PC-9 (cell line): ENCODE measurements at regions not wholly inside any gene's neighbourhood (a gene's known extent, or its start where the extent isn't known, plus 50 kb on each side); places are given as distances from the start of the nearest gene placed in this dataset.

Experiments
- BruUV-seq: library from RNA; stranded (reverse); fragments of 400-500 nt; replicated peaks from 2 replicates; lab custom pipeline; 2021; lab: Mats Ljungman, UMichigan
- CTCF ChIA-PET: fragments of 300-600 bp; sonication (Branson Sonifier 250); formaldehyde crosslinking; loops from one replicate; lab custom pipeline; 2022; ENCODE audit warnings: antibody characterized with exemption; lab: Charles Lee
- POLR2A ChIA-PET: fragments of 300-600 bp; sonication (Branson Sonifier 250); formaldehyde crosslinking; loops from one replicate; lab custom pipeline; 2022; ENCODE audit warnings: antibody characterized with exemption; ENCODE audit not compliant: unreplicated experiment; lab: Charles Lee
- DNase-seq, 2 experiments: peaks; one replicate each; pipeline versions ENCODE4 v3.0.0 to v3.0.0-alpha.2; 2015 to 2022; ENCODE audit warnings: mixed read lengths in 1 of 2
- H2AFZ ChIP-seq: fragments of 200-600 bp; sonication (generic); 2 replicates; pipeline ENCODE4 v1.8.1; 2017; ENCODE audit warnings: antibody characterized with exemption
- H3F3A ChIP-seq: fragments of 200-600 bp; sonication (generic); 2 replicates; pipeline ENCODE4 v1.8.1; 2017; ENCODE audit warnings: antibody characterized with exemption, mild to moderate bottlenecking, low read depth; ENCODE audit not compliant: insufficient read depth
- H3K27ac ChIP-seq: fragments of 200-600 bp; sonication (generic); 2 replicates; pipeline ENCODE4 v1.6.1; 2016; ENCODE audit warnings: mixed run types
- H3K27me3 ChIP-seq: fragments of 200-600 bp; sonication (generic); 2 replicates; pipeline ENCODE4 v1.6.1; 2016; ENCODE audit warnings: low read depth, mixed run types; ENCODE audit not compliant: insufficient read depth
- H3K36me3 ChIP-seq: fragments of 200-600 bp; sonication (generic); 2 replicates; pipeline ENCODE4 v1.6.1; 2016; ENCODE audit warnings: low read depth, mixed run types
- H3K4me1 ChIP-seq: fragments of 200-600 bp; sonication (generic); replicated peaks from 2 replicates; pipeline ENCODE4 v1.6.1; 2016; ENCODE audit warnings: mixed run types; ENCODE audit not compliant: insufficient read depth
- H3K4me2 ChIP-seq: fragments of 200-600 bp; sonication (generic); 2 replicates; pipeline ENCODE4 v1.6.1; 2017; ENCODE audit warnings: mixed run types
- H3K4me3 ChIP-seq: fragments of 200-600 bp; sonication (generic); 2 replicates; pipeline ENCODE4 v1.6.1; 2016; ENCODE audit warnings: mixed run types
- H3K79me2 ChIP-seq: fragments of 200-600 bp; sonication (generic); 2 replicates; pipeline ENCODE4 v1.6.1; 2017; ENCODE audit warnings: low read depth, mixed run types
- H3K9me2 ChIP-seq: fragments of 200-600 bp; sonication (generic); 2 replicates; pipeline ENCODE4 v1.8.1; 2017; ENCODE audit warnings: mild to moderate bottlenecking; ENCODE audit not compliant: insufficient read depth
- H3K9me3 ChIP-seq: fragments of 200-600 bp; sonication (generic); 2 replicates; pipeline ENCODE4 v1.8.1; 2016; ENCODE audit warnings: low read depth; ENCODE audit not compliant: insufficient read depth
- H4K20me1 ChIP-seq: fragments of 200-600 bp; sonication (generic); 2 replicates; pipeline ENCODE4 v1.8.1; 2017; ENCODE audit not compliant: insufficient read depth
- CTCF ChIP-seq: fragments of 200-600 bp; sonication (generic); conservative IDR thresholded peaks from 2 replicates; pipeline ENCODE4 v1.6.1; 2017; ENCODE audit warnings: mixed run types, antibody characterized with exemption, mild to moderate bottlenecking, moderate library complexity
- EZH2 ChIP-seq: fragments of 200-600 bp; sonication (generic); IDR thresholded peaks from 2 replicates; pipeline ENCODE4 v1.8.0; 2017; ENCODE audit warnings: antibody characterized with exemption, low read depth
- intact Hi-C: fragments of 100-400 bp; cut with micrococcal nuclease; formaldehyde crosslinking; loops from one replicate; pipeline ENCODE4 v1.10.0; 2022; ENCODE audit not compliant: unreplicated experiment

- no TSS peak for BruUV-seq
- ChIA-PET POLR2A (interaction anchor here (0.6 kb wide), 1 partner anchor 158 kb away, joined by 12 read pairs; no protein-coding TSS in a partner anchor), CTCF (interaction anchor here (0.7 kb wide), 1 partner anchor 1317 kb away, joined by 3 read pairs; no protein-coding TSS in a partner anchor)
- H3K4me3 ChIP-seq, result no peak overlapping the region
- H3K4me1 ChIP-seq, result no peaks in the 10 kb centered on the region
- no peak overlapping the region for H2AFZ ChIP-seq
- intact Hi-C loops, result no loop called here
- no peaks in the 10 kb centered on the region for H3F3A ChIP-seq
- no peaks in the 10 kb centered on the region for H3K79me2 ChIP-seq
- peaks cover 8% of the 10 kb centered on the region; the same call in 1 of the 2 replicates for H3K9me3 ChIP-seq
- DNase-seq, result no peak
- no peak overlapping the region for H3K27ac ChIP-seq
- H3K27me3 ChIP-seq, result no peaks in the 10 kb centered on the region
- TF ChIP-seq CTCF (no peak), EZH2 (no peak)
- H3K4me2 ChIP-seq, result no peak overlapping the region
- no peaks in the 10 kb centered on the region for H3K36me3 ChIP-seq
- H3K9me2 ChIP-seq, result no peaks in the 10 kb centered on the region
- H4K20me1 ChIP-seq, result no peaks in the 10 kb centered on the region
Observed at GRCh38 chr2:44877417-44877816, 64.1 kb upstream of the SIX3 start.

GRCh38 chr2:44879269-44880124 is 62.0 kb upstream of the SIX3 start:
- POLR2A ChIA-PET, result no interaction called here

GRCh38 chr2:44880125-44880483 is 61.4 kb upstream of the SIX3 start:
- POLR2A ChIA-PET, result no interaction called here
- TF ChIP-seq CTCF, result no peak
- TF ChIP-seq EZH2, result no peak
- intact Hi-C loops, result no loop called here
- Histone ChIP-seq H3K27ac (no peak overlapping the region), H3K79me2 (no peaks in the 10 kb centered on the region), H3K27me3 (no peaks in the 10 kb centered on the region), H4K20me1 (no peaks in the 10 kb centered on the region), H3K36me3 (no peaks in the 10 kb centered on the region), H3K4me2 (no peak overlapping the region), H3K4me1 (no peaks in the 10 kb centered on the region), H3K4me3 (no peak overlapping the region), H3K9me2 (no peaks in the 10 kb centered on the region), H2AFZ (no peak overlapping the region), H3F3A (no peaks in the 10 kb centered on the region), H3K9me3 (peaks cover 6% of the 10 kb centered on the region; the same call in 1 of the 2 replicates)
- CTCF ChIA-PET, result no interaction called here
- BruUV-seq, result no TSS peak
- DNase-seq, result no peak

More at GRCh38 chr2:44879269-44880124, 62.0 kb upstream of the SIX3 start:
- no peak for DNase-seq
- Histone ChIP-seq H2AFZ (no peak overlapping the region), H3K4me1 (no peaks in the 10 kb centered on the region), H3K36me3 (no peaks in the 10 kb centered on the region), H3K9me2 (no peaks in the 10 kb centered on the region), H3K4me3 (no peak overlapping the region), H3F3A (no peaks in the 10 kb centered on the region), H3K4me2 (no peak overlapping the region), H3K79me2 (no peaks in the 10 kb centered on the region), H3K27ac (no peak overlapping the region), H3K27me3 (no peaks in the 10 kb centered on the region), H3K9me3 (peaks cover 8% of the 10 kb centered on the region; the same call in 1 of the 2 replicates), H4K20me1 (no peaks in the 10 kb centered on the region)
- intact Hi-C loops, result no loop called here
- no TSS peak for BruUV-seq
- no peak for TF ChIP-seq CTCF
- TF ChIP-seq EZH2, result no peak
- CTCF ChIA-PET, result no interaction called here
